HepG2 (cell line): ENCODE measurements at regions not wholly inside any gene's neighbourhood (a gene's known extent, or its start where the extent isn't known, plus 50 kb on each side); places are given as distances from the start of the nearest gene placed in this dataset.

Source experiments
- AKAP8 ChIP-seq: sonication (generic); formaldehyde crosslinking; IDR thresholded peaks from 2 replicates; pipeline ENCODE4 v1.5.1; 2020; ENCODE audit warnings: mild to moderate bottlenecking, missing genetic modification reagents
- FOXC1 ChIP-seq: sonication (generic); formaldehyde crosslinking; IDR thresholded peaks from 2 replicates; pipeline ENCODE4 v1.8.0; 2022; ENCODE audit warnings: mild to moderate bottlenecking, missing genetic modification reagents, borderline replicate concordance
- GATA4 ChIP-seq: sonication (generic); IDR thresholded peaks from 2 replicates; pipeline ENCODE4 v1.6.1; 2016; ENCODE audit warnings: antibody characterized with exemption, low read depth, borderline replicate concordance
- HOXA3 ChIP-seq: sonication (generic); formaldehyde crosslinking; IDR thresholded peaks from 2 replicates; pipeline ENCODE4 v1.5.0; 2020; ENCODE audit warnings: missing genetic modification reagents
- JDP2 ChIP-seq: sonication (generic); formaldehyde crosslinking; IDR thresholded peaks from 2 replicates; pipeline ENCODE4 v1.8.1; 2022; ENCODE audit warnings: missing genetic modification reagents, borderline replicate concordance
- KDM3A ChIP-seq: IDR thresholded peaks from 2 replicates; pipeline ENCODE4 v1.6.1; 2018; ENCODE audit warnings: low read depth, missing compliant biosample characterization
- KLF15 ChIP-seq: sonication (generic); formaldehyde crosslinking; IDR thresholded peaks from 2 replicates; pipeline ENCODE4 v1.8.1; 2023; ENCODE audit warnings: borderline replicate concordance, mild to moderate bottlenecking, inconsistent platforms, missing genetic modification reagents, mixed read lengths
- NCOA2 ChIP-seq: sonication (generic); formaldehyde crosslinking; IDR thresholded peaks from 2 replicates; pipeline ENCODE4 v1.8.0; 2022; ENCODE audit warnings: inconsistent platforms
- NFYB ChIP-seq: sonication (generic); formaldehyde crosslinking; IDR thresholded peaks from 2 replicates; pipeline ENCODE4 v1.4.0; 2020; ENCODE audit warnings: missing genetic modification reagents
- PTBP1 ChIP-seq: fragments of 200-400 bp; formaldehyde crosslinking; IDR thresholded peaks from 2 replicates; pipeline ENCODE4 v1.6.1; 2018; ENCODE audit warnings: low read length, low read depth; ENCODE audit not compliant: poor library complexity, severe bottlenecking
- RBM39 ChIP-seq: fragments of 200-400 bp; formaldehyde crosslinking; IDR thresholded peaks from one replicate; pipeline ENCODE4 v1.6.1; 2018; ENCODE audit warnings: antibody characterized with exemption, mild to moderate bottlenecking, low read depth, low read length; ENCODE audit not compliant: poor library complexity, severe bottlenecking
- RFXANK ChIP-seq: IDR thresholded peaks from 2 replicates; pipeline ENCODE4 v1.6.1; 2016
- SATB2 ChIP-seq: sonication (generic); formaldehyde crosslinking; IDR thresholded peaks from 2 replicates; pipeline ENCODE4 v1.5.0; 2020; ENCODE audit warnings: missing genetic modification reagents
- SMYD3 ChIP-seq: sonication (generic); formaldehyde crosslinking; IDR thresholded peaks from 2 replicates; pipeline ENCODE4 v1.8.1; 2023; ENCODE audit warnings: mild to moderate bottlenecking, missing genetic modification reagents
- SSRP1 ChIP-seq: IDR thresholded peaks from 2 replicates; pipeline ENCODE4 v1.6.1; 2016; ENCODE audit warnings: control low read depth
- TEAD3 ChIP-seq: optimal IDR thresholded peaks from 2 replicates; pipeline ENCODE3; 2016; ENCODE audit warnings: borderline replicate concordance
- ZNF468 ChIP-seq: sonication (generic); formaldehyde crosslinking; IDR thresholded peaks from 2 replicates; pipeline ENCODE4 v1.8.0; 2022; ENCODE audit warnings: mild to moderate bottlenecking, moderate library complexity, missing genetic modification reagents
- ZNF788 ChIP-seq: sonication (generic); formaldehyde crosslinking; IDR thresholded peaks from 2 replicates; pipeline ENCODE4 v1.5.0; 2020; ENCODE audit warnings: mild to moderate bottlenecking, missing genetic modification reagents, borderline replicate concordance
- TF ChIP-seq, protein P1 (sequence below): sonication (generic); formaldehyde crosslinking; IDR thresholded peaks from 2 replicates; pipeline ENCODE4 v1.4.0; 2020; ENCODE audit warnings: low read depth, missing genetic modification reagents
- TF ChIP-seq, protein P2 (sequence below): sonication (generic); formaldehyde crosslinking; IDR thresholded peaks from 2 replicates; pipeline ENCODE4 v1.8.1; 2023; ENCODE audit warnings: mild to moderate bottlenecking, inconsistent platforms, moderate library complexity, missing genetic modification reagents, borderline replicate concordance
- TF ChIP-seq, protein P3 (sequence below): sonication (generic); formaldehyde crosslinking; IDR thresholded peaks from 2 replicates; pipeline ENCODE4 v1.8.0; 2022; ENCODE audit warnings: missing genetic modification reagents, low read depth, mild to moderate bottlenecking, borderline replicate concordance
- TF ChIP-seq, protein P4 (sequence below): sonication (generic); formaldehyde crosslinking; IDR thresholded peaks from 2 replicates; pipeline ENCODE4 v1.4.0; 2020; ENCODE audit warnings: missing genetic modification reagents; ENCODE audit errors: not compliant biosample characterization
- TF ChIP-seq, protein P5 (sequence below): sonication (generic); formaldehyde crosslinking; IDR thresholded peaks from 2 replicates; pipeline ENCODE4 v1.8.1; 2023; ENCODE audit warnings: mild to moderate bottlenecking, missing genetic modification reagents
- TF ChIP-seq, protein P6 (sequence below): sonication (generic); formaldehyde crosslinking; IDR thresholded peaks from 2 replicates; pipeline ENCODE4 v1.4.0; 2020; ENCODE audit warnings: mild to moderate bottlenecking, missing genetic modification reagents

DNA sequence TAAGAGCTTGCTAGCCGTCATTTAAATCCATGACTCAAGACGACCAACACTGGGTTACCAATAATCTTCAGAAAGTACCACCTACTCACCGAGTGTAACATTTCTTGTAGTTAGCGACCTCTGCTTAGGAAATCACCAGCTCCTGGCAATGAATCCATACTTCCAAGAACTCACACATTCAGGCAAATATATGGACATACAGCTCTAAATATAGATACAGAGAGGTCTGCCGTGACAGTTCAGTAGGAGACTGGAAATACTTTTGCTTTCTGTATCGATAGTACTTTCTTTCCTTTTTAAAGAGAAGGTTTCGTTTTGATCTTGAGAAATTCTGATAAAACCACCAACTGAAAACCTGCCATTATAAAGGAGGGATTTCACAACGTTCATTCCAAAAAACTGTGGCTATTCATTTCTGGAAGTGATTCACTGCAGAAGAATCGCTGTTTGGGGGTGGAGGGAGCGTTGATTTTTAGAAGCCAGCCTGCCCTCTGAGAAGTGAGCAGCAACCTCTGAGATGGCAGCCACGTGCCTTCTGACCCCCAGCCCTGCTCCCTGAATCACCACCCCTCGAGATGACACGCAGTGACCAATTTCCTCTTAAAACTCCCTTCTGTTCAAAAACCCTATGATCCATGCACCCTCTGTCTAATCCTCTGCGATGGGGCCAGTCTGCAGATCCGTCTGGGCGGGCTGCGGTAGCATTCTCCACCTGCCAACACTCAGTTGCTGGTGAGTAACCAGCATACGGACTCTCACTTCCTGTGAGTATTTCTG lies 179.0 kb upstream of the KLF14 start (continued):
- TF ChIP-seq, protein P1, sequence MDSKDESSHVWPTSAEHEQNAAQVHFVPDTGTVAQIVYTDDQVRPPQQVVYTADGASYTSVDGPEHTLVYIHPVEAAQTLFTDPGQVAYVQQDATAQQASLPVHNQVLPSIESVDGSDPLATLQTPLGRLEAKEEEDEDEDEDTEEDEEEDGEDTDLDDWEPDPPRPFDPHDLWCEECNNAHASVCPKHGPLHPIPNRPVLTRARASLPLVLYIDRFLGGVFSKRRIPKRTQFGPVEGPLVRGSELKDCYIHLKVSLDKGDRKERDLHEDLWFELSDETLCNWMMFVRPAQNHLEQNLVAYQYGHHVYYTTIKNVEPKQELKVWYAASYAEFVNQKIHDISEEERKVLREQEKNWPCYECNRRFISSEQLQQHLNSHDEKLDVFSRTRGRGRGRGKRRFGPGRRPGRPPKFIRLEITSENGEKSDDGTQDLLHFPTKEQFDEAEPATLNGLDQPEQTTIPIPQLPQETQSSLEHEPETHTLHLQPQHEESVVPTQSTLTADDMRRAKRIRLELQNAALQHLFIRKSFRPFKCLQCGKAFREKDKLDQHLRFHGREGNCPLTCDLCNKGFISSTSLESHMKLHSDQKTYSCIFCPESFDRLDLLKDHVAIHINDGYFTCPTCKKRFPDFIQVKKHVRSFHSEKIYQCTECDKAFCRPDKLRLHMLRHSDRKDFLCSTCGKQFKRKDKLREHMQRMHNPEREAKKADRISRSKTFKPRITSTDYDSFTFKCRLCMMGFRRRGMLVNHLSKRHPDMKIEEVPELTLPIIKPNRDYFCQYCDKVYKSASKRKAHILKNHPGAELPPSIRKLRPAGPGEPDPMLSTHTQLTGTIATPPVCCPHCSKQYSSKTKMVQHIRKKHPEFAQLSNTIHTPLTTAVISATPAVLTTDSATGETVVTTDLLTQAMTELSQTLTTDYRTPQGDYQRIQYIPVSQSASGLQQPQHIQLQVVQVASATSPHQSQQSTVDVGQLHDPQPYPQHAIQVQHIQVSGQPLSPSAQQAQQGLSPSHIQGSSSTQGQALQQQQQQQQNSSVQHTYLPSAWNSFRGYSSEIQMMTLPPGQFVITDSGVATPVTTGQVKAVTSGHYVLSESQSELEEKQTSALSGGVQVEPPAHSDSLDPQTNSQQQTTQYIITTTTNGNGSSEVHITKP (CRISPR knock-in tag): no peak
- peak; percentile 21; the same call in 1 of the 2 replicates for TF ChIP-seq SMYD3 (CRISPR knock-in tag)
- no peak for TF ChIP-seq SATB2 (CRISPR knock-in tag)
- TF ChIP-seq, protein P2, sequence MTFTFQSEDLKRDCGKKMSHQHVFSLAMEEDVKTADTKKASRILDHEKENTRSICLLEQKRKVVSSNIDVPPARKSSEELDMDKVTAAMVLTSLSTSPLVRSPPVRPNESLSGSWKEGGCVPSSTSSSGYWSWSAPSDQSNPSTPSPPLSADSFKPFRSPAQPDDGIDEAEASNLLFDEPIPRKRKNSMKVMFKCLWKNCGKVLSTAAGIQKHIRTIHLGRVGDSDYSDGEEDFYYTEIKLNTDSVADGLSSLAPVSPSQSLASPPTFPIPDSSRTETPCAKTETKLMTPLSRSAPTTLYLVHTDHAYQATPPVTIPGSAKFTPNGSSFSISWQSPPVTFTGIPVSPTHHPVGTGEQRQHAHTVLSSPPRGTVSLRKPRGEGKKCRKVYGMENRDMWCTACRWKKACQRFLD (CRISPR knock-in tag): no peak
- TF ChIP-seq NCOA2: peak; percentile 27; the same call in 1 of the 2 replicates
- 0 out of 2 replicates have a peak, but pooled peaks have one; percentile 45 for TF ChIP-seq ZNF788 (CRISPR knock-in tag)
- no peak for TF ChIP-seq ZNF468
- no peak for TF ChIP-seq PTBP1
- no peak for TF ChIP-seq HOXA3 (CRISPR knock-in tag)
- TF ChIP-seq, protein P3, sequence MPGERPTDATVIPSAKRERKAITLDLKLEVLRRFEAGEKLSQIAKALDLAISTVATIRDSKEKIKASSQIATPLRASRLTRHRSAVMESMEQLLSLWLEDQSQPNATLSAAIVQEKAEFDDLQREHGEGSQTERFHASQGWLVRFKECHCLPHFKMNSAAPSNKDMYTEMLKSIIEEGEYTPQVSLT (CRISPR knock-in tag): no peak
- TF ChIP-seq KDM3A (CRISPR knock-in tag): no peak
- TF ChIP-seq, protein P4, sequence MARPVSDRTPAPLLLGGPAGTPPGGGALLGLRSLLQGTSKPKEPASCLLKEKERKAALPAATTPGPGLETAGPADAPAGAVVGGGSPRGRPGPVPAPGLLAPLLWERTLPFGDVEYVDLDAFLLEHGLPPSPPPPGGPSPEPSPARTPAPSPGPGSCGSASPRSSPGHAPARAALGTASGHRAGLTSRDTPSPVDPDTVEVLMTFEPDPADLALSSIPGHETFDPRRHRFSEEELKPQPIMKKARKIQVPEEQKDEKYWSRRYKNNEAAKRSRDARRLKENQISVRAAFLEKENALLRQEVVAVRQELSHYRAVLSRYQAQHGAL: no peak
- no peak for TF ChIP-seq RBM39
- TF ChIP-seq, protein P5, sequence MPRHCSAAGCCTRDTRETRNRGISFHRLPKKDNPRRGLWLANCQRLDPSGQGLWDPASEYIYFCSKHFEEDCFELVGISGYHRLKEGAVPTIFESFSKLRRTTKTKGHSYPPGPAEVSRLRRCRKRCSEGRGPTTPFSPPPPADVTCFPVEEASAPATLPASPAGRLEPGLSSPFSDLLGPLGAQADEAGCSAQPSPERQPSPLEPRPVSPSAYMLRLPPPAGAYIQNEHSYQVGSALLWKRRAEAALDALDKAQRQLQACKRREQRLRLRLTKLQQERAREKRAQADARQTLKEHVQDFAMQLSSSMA: no peak
- TF ChIP-seq AKAP8 (CRISPR knock-in tag): no peak
- TF ChIP-seq RFXANK (CRISPR knock-in tag): no peak
- no peak for TF ChIP-seq NFYB
- TF ChIP-seq GATA4: peak; percentile 18; the same call in 1 of the 2 replicates
- TF ChIP-seq, protein P6, sequence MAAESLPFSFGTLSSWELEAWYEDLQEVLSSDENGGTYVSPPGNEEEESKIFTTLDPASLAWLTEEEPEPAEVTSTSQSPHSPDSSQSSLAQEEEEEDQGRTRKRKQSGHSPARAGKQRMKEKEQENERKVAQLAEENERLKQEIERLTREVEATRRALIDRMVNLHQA (CRISPR knock-in tag): no peak
- no peak for TF ChIP-seq JDP2
- TF ChIP-seq KLF15 (CRISPR knock-in tag): no peak
- TF ChIP-seq TEAD3 (CRISPR knock-in tag): peak; percentile 74
- no peak for TF ChIP-seq SSRP1 (CRISPR knock-in tag)
- no peak for TF ChIP-seq FOXC1
